ENCODE measurements at regions not wholly inside any gene's neighbourhood (a gene's known extent, or its start where the extent isn't known, plus 50 kb on each side); places are given as distances from the start of the nearest gene placed in this dataset.

DNA sequence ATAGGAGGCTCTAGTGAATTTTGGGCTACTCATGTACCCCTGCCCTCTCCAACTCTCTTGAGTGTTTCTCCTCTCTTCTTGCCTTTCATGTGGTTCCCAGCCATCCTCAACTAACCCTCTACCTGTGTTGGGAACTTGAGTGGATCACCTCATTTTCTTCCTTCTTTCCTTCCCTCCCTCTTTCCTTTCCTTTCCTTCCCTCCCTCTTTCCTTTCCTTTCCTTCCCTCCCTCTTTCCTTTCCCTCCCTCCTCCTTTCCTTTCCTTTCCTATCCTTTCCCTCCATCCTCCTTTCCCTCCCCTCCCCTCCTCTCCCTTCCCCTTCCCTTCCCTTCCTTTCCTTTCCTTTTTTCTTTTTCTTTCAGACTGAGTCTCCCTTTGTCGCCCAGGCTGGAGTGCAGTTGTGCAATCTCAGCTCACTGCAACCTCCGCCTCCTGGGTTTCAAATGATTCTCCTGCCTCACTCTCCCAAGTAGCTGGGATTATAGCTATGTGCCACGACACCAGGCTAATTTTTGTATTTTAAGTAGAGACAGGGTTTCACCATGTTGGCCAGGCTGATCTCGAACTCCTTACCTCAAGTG, 63.8 kb downstream of the BTBD3 start:
- TF ChIP-seq POLR2A (IDR thresholded peaks at IDR 0.05) = no peak
- no peak for DNase-seq

DNA sequence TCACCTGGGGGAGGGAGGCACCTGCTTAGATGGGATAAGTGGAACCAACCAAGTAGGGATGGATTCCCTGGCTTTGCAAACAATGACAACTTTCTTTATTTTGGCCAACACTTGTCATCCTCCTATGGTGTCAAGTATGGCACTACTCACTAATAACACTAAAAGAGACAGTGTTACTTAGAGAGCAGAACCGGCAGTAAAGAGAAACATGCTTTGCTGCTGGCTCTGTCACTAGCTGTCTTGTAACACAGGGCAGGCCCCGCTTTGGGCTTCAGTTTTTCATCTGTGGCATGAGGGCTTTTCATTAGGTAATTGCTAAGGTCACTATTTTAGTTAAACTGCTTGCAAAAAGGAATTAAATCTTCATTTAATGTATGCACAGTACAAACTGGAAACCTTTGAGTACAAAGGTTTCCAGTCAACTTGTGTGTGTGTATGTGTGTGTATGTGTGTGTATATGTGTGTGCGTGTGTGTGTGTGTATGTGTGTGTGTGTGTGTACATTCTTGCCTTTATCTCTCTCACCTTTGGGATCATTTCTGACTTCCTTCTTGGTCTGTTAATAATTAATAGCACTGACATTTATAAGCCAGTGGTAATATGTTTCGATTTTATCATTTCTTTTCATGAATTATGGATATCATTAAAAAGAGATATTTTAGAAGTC, 64.7 kb downstream of the BTBD3 start:
- Histone ChIP-seq H3K4me1 (no peaks in the 10 kb centered on the region), H3K27ac (no peak overlapping the region), H3K36me3 (no peaks in the 10 kb centered on the region), H3K9me3 (no peaks in the 10 kb centered on the region), H3K27me3 (replicated peaks in 1 of 7) (no peaks in the 10 kb centered on the region), H3K4me3 (no peak overlapping the region)
- intact Hi-C loops (cut with DNase I; ENCODE audit: low total_unique reads) = no loop called here
- DNase-seq = no peak
- 73 to 96% (median 81%) methylated on average over 4 of the region's 4 CpGs for WGBS, 5 donors
- TF ChIP-seq, protein P1, sequence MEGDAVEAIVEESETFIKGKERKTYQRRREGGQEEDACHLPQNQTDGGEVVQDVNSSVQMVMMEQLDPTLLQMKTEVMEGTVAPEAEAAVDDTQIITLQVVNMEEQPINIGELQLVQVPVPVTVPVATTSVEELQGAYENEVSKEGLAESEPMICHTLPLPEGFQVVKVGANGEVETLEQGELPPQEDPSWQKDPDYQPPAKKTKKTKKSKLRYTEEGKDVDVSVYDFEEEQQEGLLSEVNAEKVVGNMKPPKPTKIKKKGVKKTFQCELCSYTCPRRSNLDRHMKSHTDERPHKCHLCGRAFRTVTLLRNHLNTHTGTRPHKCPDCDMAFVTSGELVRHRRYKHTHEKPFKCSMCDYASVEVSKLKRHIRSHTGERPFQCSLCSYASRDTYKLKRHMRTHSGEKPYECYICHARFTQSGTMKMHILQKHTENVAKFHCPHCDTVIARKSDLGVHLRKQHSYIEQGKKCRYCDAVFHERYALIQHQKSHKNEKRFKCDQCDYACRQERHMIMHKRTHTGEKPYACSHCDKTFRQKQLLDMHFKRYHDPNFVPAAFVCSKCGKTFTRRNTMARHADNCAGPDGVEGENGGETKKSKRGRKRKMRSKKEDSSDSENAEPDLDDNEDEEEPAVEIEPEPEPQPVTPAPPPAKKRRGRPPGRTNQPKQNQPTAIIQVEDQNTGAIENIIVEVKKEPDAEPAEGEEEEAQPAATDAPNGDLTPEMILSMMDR (IDR thresholded peaks at IDR 0.05 in 8 of 11, conservative IDR thresholded peaks at IDR 0.05 in 3 of 11) = no peak
- TF ChIP-seq POLR2AphosphoS5 (IDR thresholded peaks at IDR 0.05) = no peak

More for the DNA sequence above, 63.8 kb downstream of the BTBD3 start:
- H3K27ac ChIP-seq = no peak overlapping the region
- H3K9me3 ChIP-seq = peaks cover 0 to 3% (median 0%) of the 10 kb centered on the region in 8 donors
- 69 to 91% (median 83%) methylated on average over 4 of the region's 4 CpGs for whole genome bisulfite sequencing, 5 donors
- no peaks in the 10 kb centered on the region for H3K27me3 ChIP-seq (replicated peaks in 1 of 7)
- intact Hi-C loops (cut with DNase I; ENCODE audit: low total_unique reads) = no loop called here
- H3K36me3 ChIP-seq = no peaks in the 10 kb centered on the region
- no peaks in the 10 kb centered on the region for H3K4me1 ChIP-seq
- H3K4me3 ChIP-seq = no peak overlapping the region

DNA sequence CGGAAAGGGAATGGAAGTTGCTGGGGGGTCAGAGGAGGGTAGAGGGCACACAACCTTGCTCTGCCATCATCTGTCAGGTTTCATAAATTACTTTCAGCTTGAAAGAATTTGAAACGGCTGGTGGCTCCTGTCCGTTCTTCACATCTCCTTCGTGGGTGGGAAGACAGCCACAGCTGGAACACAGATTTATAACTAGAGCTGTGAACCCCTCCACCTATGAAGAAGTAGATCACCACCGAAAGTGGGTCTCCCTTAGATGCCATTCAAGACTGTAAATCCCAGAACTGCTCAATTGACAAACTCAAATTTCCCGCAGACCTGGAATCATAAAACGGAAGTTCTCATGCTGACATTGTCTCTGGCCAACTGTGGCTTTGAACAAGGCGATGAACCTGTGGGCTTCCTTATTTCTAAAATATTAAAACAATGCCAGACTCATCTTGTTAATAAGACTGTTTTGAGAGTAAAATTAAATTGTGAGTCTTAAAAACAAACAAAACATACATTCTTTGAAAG, 65.3 kb downstream of the BTBD3 start:
- Histone ChIP-seq H3K27me3 (replicated peaks in 1 of 7) (no peaks in the 10 kb centered on the region), H3K9me3 (no peaks in the 10 kb centered on the region), H3K36me3 (no peaks in the 10 kb centered on the region), H3K4me1 (no peaks in the 10 kb centered on the region), H3K27ac (no peak overlapping the region), H3K4me3 (no peak overlapping the region)
- TF ChIP-seq, protein P1 (IDR thresholded peaks at IDR 0.05 in 8 of 11, conservative IDR thresholded peaks at IDR 0.05 in 3 of 11) = no peak
- TF ChIP-seq POLR2A (IDR thresholded peaks at IDR 0.05) (no peak), POLR2AphosphoS5 (IDR thresholded peaks at IDR 0.05) (no peak)
- WGBS, 5 donors = 79 to 90% (median 87%) methylated on average over 8 of the region's 8 CpGs
- DNase-seq = no peak
- intact Hi-C loops (cut with DNase I; ENCODE audit: low total_unique reads) = no loop called here

DNA sequence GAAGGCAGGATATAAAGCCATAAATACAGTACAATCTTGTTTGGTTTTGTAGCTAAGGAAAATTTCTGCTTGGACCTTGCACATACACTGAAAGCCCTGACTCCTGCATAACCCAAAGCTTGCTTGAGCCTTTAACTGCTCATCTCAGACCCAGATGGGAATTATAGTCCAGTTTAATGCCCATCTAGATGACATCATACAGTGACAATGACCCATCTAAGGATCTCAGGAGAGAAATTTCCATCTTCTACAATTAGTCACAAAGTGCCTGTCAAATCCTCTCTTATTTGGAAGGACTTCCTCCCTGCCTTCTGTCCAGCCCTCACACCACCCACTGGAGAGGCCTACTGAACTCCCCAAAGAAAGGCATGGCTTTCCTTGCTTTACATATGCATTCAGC, 69.3 kb downstream of the BTBD3 start:
- H3K4me1 ChIP-seq = no peaks in the 10 kb centered on the region
- no peak for DNase-seq
- TF ChIP-seq, protein P1 (IDR thresholded peaks at IDR 0.05 in 8 of 11, conservative IDR thresholded peaks at IDR 0.05 in 3 of 11) = no peak
- TF ChIP-seq POLR2AphosphoS5 (IDR thresholded peaks at IDR 0.05) (no peak), POLR2A (IDR thresholded peaks at IDR 0.05) (no peak)
- no peaks in the 10 kb centered on the region for H3K36me3 ChIP-seq
- intact Hi-C loops (cut with DNase I; ENCODE audit: low total_unique reads) = no loop called here
- H3K27ac ChIP-seq = no peak overlapping the region
- H3K9me3 ChIP-seq = no peaks in the 10 kb centered on the region
- H3K4me3 ChIP-seq = no peak overlapping the region
- H3K27me3 ChIP-seq (replicated peaks in 1 of 7) = no peaks in the 10 kb centered on the region
